ENCODE measurements at regions not wholly inside any gene's neighbourhood (a gene's known extent, or its start where the extent isn't known, plus 50 kb on each side); places are given as distances from the start of the nearest gene placed in this dataset.

- TF ChIP-seq CTCF (IDR thresholded peaks at IDR 0.05), result no peak
- no peak for TF ChIP-seq ZFX (IDR thresholded peaks at IDR 0.05; ENCODE audit: borderline replicate concordance)
Measured at GRCh38 chr6:11322252-11322885, 89.9 kb upstream of the NEDD9 start.
